ENCODE measurements at regions not wholly inside any gene's neighbourhood (a gene's known extent, or its start where the extent isn't known, plus 50 kb on each side); places are given as distances from the start of the nearest gene placed in this dataset.

DNA sequence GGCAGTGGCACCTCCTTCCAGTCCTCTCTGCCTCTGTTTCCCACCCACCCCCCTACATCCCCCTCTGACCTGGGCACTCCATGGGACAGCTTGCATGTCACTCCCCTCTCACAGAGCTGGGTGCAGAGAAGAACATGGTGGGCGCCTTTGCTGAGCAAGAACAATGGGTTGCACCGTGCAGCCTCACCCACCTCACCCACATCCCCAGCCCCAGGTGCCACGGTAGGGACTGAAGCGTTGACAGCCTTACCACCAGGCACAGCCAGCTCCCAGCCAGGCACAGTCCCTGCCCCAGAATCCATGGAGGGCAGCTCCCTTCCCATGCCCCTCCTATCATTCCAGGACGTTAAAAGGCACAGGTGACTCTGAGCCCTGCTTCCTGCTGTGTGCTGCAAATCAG lies 93.1 kb upstream of the VSTM2B start:
- Histone ChIP-seq H3K79me2 (ENCODE audit: control insufficient read depth in 1 of 2, insufficient read depth in 2 of 2, low read length in 2 of 2) (no peaks in the 10 kb centered on the region), H4K5ac (ENCODE audit: insufficient read length, low read depth, low read length) (no peak overlapping the region), H4K8ac (ENCODE audit: extremely low read depth, insufficient read depth, low read length) (no peak overlapping the region), H3K36me3 (ENCODE audit: control insufficient read depth in 2 of 4, insufficient read depth in 4 of 4, low read length in 3 of 4) (no peaks in the 10 kb centered on the region), H3K14ac (ENCODE audit: insufficient read length) (no peak overlapping the region), H2BK15ac (ENCODE audit: low read length) (no peak overlapping the region), H3K4ac (replicated peaks; ENCODE audit: insufficient read length, low read depth, low read length) (no peak overlapping the region), H3K18ac (ENCODE audit: extremely low read depth, low read length) (no peak overlapping the region), H3K27ac (ENCODE audit: low read depth, low read length) (no peak overlapping the region), H3K4me1 (replicated peaks in 1 of 4; ENCODE audit: control insufficient read depth in 3 of 4, insufficient read depth in 4 of 4, low read length in 3 of 4) (no peaks in the 10 kb centered on the region), H3K56ac (replicated peaks; ENCODE audit: insufficient read length, low read depth, low read length) (no peak overlapping the region), H2BK12ac (ENCODE audit: low read depth, low read length) (no peak overlapping the region), H2BK120ac (replicated peaks; ENCODE audit: low read depth, low read length) (no peak overlapping the region), H2BK5ac (ENCODE audit: low read depth, low read length) (no peak overlapping the region), H4K20me1 (replicated peaks in 1 of 2; ENCODE audit: control insufficient read depth in 1 of 2, insufficient read depth in 2 of 2, low read length in 2 of 2) (no peaks in the 10 kb centered on the region), H3K23ac (ENCODE audit: insufficient read length) (no peak overlapping the region), H3K4me2 (ENCODE audit: insufficient read depth in 1 of 2, low read depth in 2 of 2, low read length in 2 of 2) (no peak overlapping the region), H2AFZ (ENCODE audit: low read length) (no peak overlapping the region), H3K4me3 (ENCODE audit: extremely low read depth in 1 of 4, insufficient read depth in 2 of 4, low read depth in 3 of 4, low read length in 4 of 4) (no peak overlapping the region), H3K9me3 (ENCODE audit: insufficient read depth in 2 of 2, low read depth in 1 of 2, low read length in 1 of 2) (peaks cover 0 to 6% of the 10 kb centered on the region in 2 experiments; a peak in 3 of 4 replicates), H3K27me3 (replicated peaks in 1 of 4; ENCODE audit: control insufficient read depth in 3 of 4, extremely low read depth in 1 of 4, insufficient read depth in 3 of 4, low read length in 3 of 4) (no peaks in the 10 kb centered on the region), H2AK5ac (ENCODE audit: low read depth, low read length) (no peak overlapping the region), H3K79me1 (ENCODE audit: low read depth, low read length) (no peaks in the 10 kb centered on the region), H4K91ac (replicated peaks; ENCODE audit: insufficient read length, low read length) (no peak overlapping the region), H2BK20ac (ENCODE audit: low read length) (no peak overlapping the region), H3K23me2 (ENCODE audit: low read depth, low read length) (no peaks in the 10 kb centered on the region), H3K9ac (replicated peaks in 1 of 4; ENCODE audit: extremely low read depth in 1 of 4, low read depth in 3 of 4, low read length in 3 of 4) (no peak overlapping the region)
- ChIA-PET POLR2A (ENCODE audit: partially characterized antibody) (no interaction called here), CTCF (ENCODE audit: partially characterized antibody) (interaction anchor here (1.3 to 1.8 kb wide), 3 partner anchors 15 to 23 kb away, joined by 3 to 5 read pairs (median 4); no protein-coding TSS in a partner anchor)
- 80% methylated on average over 5 of the region's 5 CpGs; no CpG with 5 or more reads in 1 of the 2 experiments for WGBS, 2 experiments (ENCODE audit: extremely low coverage in 1 of 2, insufficient coverage in 1 of 2, insufficient read length in 1 of 2, insufficient replicate concordance in 2 of 2, low coverage in 1 of 2, low lambda C conversion rate in 2 of 2, missing lambda C conversion rate in 1 of 2)
- DNase-seq (ENCODE audit: low read depth in 1 of 2, low spot score in 2 of 2) (no peak), FAIRE-seq (no peak)
- TF ChIP-seq GABPA (IDR thresholded peaks at IDR 0.05; ENCODE audit: borderline replicate concordance, insufficient read depth, low read length), result no peak
- TF ChIP-seq NRF1 (IDR thresholded peaks at IDR 0.05; ENCODE audit: low read depth, low read length), result no peak
- no peak for TF ChIP-seq SIN3A (conservative IDR thresholded peaks at IDR 0.05 in 1 of 2, IDR thresholded peaks at IDR 0.05 in 1 of 2; ENCODE audit: low read depth in 1 of 2, low read length in 2 of 2)
- TF ChIP-seq CTBP2 (IDR thresholded peaks at IDR 0.05; ENCODE audit: borderline replicate concordance, insufficient read depth, insufficient read length, low read length), result no peak
- TF ChIP-seq CEBPB (IDR thresholded peaks at IDR 0.05; ENCODE audit: low read depth, low read length), result no peak
- no peak for TF ChIP-seq SP1 (IDR thresholded peaks at IDR 0.05; ENCODE audit: low read depth, low read length)
- TF ChIP-seq EP300 (IDR thresholded peaks at IDR 0.05; ENCODE audit: borderline replicate concordance in 1 of 2, low read depth in 2 of 2, low read length in 2 of 2), result no peak
- TF ChIP-seq, protein P1, sequence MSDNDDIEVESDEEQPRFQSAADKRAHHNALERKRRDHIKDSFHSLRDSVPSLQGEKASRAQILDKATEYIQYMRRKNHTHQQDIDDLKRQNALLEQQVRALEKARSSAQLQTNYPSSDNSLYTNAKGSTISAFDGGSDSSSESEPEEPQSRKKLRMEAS (IDR thresholded peaks at IDR 0.05), result no peak
- TF ChIP-seq, protein P2, sequence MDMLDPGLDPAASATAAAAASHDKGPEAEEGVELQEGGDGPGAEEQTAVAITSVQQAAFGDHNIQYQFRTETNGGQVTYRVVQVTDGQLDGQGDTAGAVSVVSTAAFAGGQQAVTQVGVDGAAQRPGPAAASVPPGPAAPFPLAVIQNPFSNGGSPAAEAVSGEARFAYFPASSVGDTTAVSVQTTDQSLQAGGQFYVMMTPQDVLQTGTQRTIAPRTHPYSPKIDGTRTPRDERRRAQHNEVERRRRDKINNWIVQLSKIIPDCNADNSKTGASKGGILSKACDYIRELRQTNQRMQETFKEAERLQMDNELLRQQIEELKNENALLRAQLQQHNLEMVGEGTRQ (IDR thresholded peaks at IDR 0.05; ENCODE audit: low read length), result no peak
- no peak for TF ChIP-seq SUZ12 (IDR thresholded peaks at IDR 0.05; ENCODE audit: low read length)
- TF ChIP-seq POLR2A (IDR thresholded peaks at IDR 0.05; ENCODE audit: control extremely low read depth in 1 of 2, low read depth in 2 of 2, low read length in 2 of 2), result no peak
